ENCODE measurements at regions not wholly inside any gene's neighbourhood (a gene's known extent, or its start where the extent isn't known, plus 50 kb on each side); places are given as distances from the start of the nearest gene placed in this dataset.

DNA sequence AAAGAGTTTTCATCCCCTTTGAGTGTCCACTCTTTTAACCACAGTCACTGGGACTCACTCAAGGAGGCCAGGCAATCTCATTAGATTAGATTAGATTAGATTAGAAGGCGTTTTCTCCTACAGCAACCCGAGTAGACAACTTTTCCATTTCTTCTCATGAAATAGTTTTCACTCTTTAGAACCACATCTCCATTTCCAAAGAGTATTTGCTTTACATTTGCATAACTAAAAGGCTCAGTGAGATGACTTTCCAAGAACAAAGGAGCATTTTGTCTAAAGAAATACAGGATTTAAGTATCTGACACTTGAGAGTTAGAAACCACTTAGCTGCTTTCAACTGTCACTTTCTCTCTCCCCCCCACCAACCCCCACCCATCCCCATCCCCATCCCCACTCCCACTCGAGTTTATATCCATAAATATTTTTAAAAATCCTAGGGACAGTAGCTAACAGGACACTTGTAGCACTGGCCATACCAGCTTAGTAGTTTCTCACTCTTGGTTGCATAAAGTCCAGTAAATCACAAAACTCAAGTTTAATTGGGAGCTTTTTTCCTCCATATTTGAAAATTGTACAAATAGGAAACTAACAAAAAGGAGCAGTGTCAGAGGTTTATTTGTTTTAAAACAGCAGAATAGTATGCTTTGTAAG, 2202.9 kb upstream of the WWC1 start:
- Histone ChIP-seq H2AFZ (ENCODE audit: low read depth, low read length, severe bottlenecking) (no peak overlapping the region), H3K4me2 (ENCODE audit: low read depth, low read length, poor library complexity, severe bottlenecking) (no peak overlapping the region), H3K27me3 (ENCODE audit: low read length) (no peaks in the 10 kb centered on the region), H4K20me1 (ENCODE audit: low read depth, low read length) (no peaks in the 10 kb centered on the region), H3K9me2 (replicated peaks; ENCODE audit: insufficient read depth, low read length) (no peaks in the 10 kb centered on the region), H3K9ac (ENCODE audit: low read length) (no peak overlapping the region), H3K9me3 (ENCODE audit: insufficient read depth, low read length) (no peaks in the 10 kb centered on the region), H3K79me2 (ENCODE audit: insufficient read depth, low read length) (no peaks in the 10 kb centered on the region), H3K4me3 (ENCODE audit: insufficient read depth, low read length, poor library complexity, severe bottlenecking) (no peak overlapping the region), H3K27ac (ENCODE audit: low read depth, low read length) (no peak overlapping the region), H3K36me3 (ENCODE audit: low read length) (no peaks in the 10 kb centered on the region), H3F3A (ENCODE audit: insufficient read depth) (no peaks in the 10 kb centered on the region)
- TF ChIP-seq, protein P1, sequence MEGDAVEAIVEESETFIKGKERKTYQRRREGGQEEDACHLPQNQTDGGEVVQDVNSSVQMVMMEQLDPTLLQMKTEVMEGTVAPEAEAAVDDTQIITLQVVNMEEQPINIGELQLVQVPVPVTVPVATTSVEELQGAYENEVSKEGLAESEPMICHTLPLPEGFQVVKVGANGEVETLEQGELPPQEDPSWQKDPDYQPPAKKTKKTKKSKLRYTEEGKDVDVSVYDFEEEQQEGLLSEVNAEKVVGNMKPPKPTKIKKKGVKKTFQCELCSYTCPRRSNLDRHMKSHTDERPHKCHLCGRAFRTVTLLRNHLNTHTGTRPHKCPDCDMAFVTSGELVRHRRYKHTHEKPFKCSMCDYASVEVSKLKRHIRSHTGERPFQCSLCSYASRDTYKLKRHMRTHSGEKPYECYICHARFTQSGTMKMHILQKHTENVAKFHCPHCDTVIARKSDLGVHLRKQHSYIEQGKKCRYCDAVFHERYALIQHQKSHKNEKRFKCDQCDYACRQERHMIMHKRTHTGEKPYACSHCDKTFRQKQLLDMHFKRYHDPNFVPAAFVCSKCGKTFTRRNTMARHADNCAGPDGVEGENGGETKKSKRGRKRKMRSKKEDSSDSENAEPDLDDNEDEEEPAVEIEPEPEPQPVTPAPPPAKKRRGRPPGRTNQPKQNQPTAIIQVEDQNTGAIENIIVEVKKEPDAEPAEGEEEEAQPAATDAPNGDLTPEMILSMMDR (IDR thresholded peaks at IDR 0.05; ENCODE audit: insufficient read depth, low read length, poor library complexity, severe bottlenecking) = no peak
- no peak for TF ChIP-seq EZH2phosphoT487 (conservative IDR thresholded peaks at IDR 0.05; ENCODE audit: low read length)

DNA sequence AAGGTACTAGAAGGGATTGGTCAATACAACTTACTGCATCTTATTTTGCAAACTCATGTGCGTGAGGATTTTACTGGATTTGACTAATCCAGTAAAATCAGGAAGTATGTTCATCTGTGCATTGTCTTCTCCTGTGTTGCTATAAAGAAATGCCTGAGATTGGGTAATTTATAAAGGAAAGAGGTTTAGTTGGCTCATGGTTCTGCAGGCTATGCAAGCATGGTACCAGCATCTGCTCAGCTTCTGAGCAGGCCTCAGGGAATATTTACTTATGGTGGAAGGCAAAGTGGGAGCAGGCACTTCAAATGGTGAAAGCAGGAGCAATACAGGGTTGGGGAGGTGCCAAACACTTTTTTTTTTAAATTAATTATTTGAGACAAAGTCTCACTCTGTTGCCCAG, 2199.5 kb upstream of the WWC1 start:
- no peak for TF ChIP-seq EZH2phosphoT487 (conservative IDR thresholded peaks at IDR 0.05; ENCODE audit: low read length)
- TF ChIP-seq, protein P1 (IDR thresholded peaks at IDR 0.05; ENCODE audit: insufficient read depth, low read length, poor library complexity, severe bottlenecking) = no peak
- H3F3A ChIP-seq (ENCODE audit: insufficient read depth) = no peaks in the 10 kb centered on the region
- H2AFZ ChIP-seq (ENCODE audit: low read depth, low read length, severe bottlenecking) = no peak overlapping the region
- H3K79me2 ChIP-seq (ENCODE audit: insufficient read depth, low read length) = no peaks in the 10 kb centered on the region
- no peaks in the 10 kb centered on the region for H3K9me3 ChIP-seq (ENCODE audit: insufficient read depth, low read length)
- no peak overlapping the region for H3K4me3 ChIP-seq (ENCODE audit: insufficient read depth, low read length, poor library complexity, severe bottlenecking)
- no peaks in the 10 kb centered on the region for H3K9me2 ChIP-seq (replicated peaks; ENCODE audit: insufficient read depth, low read length)
- no peaks in the 10 kb centered on the region for H3K36me3 ChIP-seq (ENCODE audit: low read length)
- no peak overlapping the region for H3K27ac ChIP-seq (ENCODE audit: low read depth, low read length)
- no peak overlapping the region for H3K9ac ChIP-seq (ENCODE audit: low read length)
- H3K27me3 ChIP-seq (ENCODE audit: low read length) = no peaks in the 10 kb centered on the region
- H4K20me1 ChIP-seq (ENCODE audit: low read depth, low read length) = no peaks in the 10 kb centered on the region
- no peak overlapping the region for H3K4me2 ChIP-seq (ENCODE audit: low read depth, low read length, poor library complexity, severe bottlenecking)

DNA sequence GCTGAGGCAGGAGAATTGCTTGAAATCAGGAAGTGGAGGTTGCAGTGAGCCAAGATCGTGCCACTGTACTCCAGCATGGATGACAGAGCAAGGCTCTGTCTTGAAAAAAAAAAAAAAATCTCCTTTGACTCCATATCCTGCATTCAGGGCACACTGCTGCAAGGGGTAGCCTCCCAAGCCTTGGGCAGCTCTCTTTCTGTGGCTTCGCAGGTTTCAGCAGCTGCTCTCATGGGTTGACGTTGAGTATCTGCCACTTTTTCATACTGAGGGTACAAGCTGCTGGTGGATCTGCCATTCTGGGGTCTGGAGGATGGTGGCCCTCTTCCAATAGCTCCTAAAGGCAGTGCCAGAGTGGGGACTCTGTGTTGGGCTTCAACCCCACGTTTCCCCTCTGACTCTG, 2198.1 kb upstream of the WWC1 start:
- H3K27me3 ChIP-seq (ENCODE audit: low read length) = no peaks in the 10 kb centered on the region
- H2AFZ ChIP-seq (ENCODE audit: low read depth, low read length, severe bottlenecking) = no peak overlapping the region
- no peak overlapping the region for H3K27ac ChIP-seq (ENCODE audit: low read depth, low read length)
- H3K4me3 ChIP-seq (ENCODE audit: insufficient read depth, low read length, poor library complexity, severe bottlenecking) = no peak overlapping the region
- H3F3A ChIP-seq (ENCODE audit: insufficient read depth) = no peaks in the 10 kb centered on the region
- no peak overlapping the region for H3K9ac ChIP-seq (ENCODE audit: low read length)
- H3K4me2 ChIP-seq (ENCODE audit: low read depth, low read length, poor library complexity, severe bottlenecking) = no peak overlapping the region
- H4K20me1 ChIP-seq (ENCODE audit: low read depth, low read length) = no peaks in the 10 kb centered on the region
- no peaks in the 10 kb centered on the region for H3K36me3 ChIP-seq (ENCODE audit: low read length)
- H3K79me2 ChIP-seq (ENCODE audit: insufficient read depth, low read length) = no peaks in the 10 kb centered on the region
- no peaks in the 10 kb centered on the region for H3K9me2 ChIP-seq (replicated peaks; ENCODE audit: insufficient read depth, low read length)
- TF ChIP-seq, protein P1 (IDR thresholded peaks at IDR 0.05; ENCODE audit: insufficient read depth, low read length, poor library complexity, severe bottlenecking) = no peak
- H3K9me3 ChIP-seq (ENCODE audit: insufficient read depth, low read length) = no peaks in the 10 kb centered on the region

All from SU-DHL-6 (cell line).